ENCODE measurements at regions not wholly inside any gene's neighbourhood (a gene's known extent, or its start where the extent isn't known, plus 50 kb on each side); places are given as distances from the start of the nearest gene placed in this dataset.

GRCh38 chr13:65562305-65562704 lies 1667.8 kb downstream of the PCDH9 start:
- no peak for TF ChIP-seq ZNF274 (IDR thresholded peaks at IDR 0.05; ENCODE audit: low read depth, low read length)
- H3K4me3 ChIP-seq (ENCODE audit: low read length), result no peak overlapping the region

GRCh38 chr13:65560936-65561335 lies 1669.2 kb downstream of the PCDH9 start:
- no peak overlapping the region for H3K4me3 ChIP-seq (ENCODE audit: low read length)
- TF ChIP-seq ZNF274 (IDR thresholded peaks at IDR 0.05; ENCODE audit: low read depth, low read length), result no peak

GRCh38 chr13:65555962-65556361 lies 1674.2 kb downstream of the PCDH9 start:
- H3K4me3 ChIP-seq (ENCODE audit: low read length), result no peak overlapping the region
- TF ChIP-seq ZNF274 (IDR thresholded peaks at IDR 0.05; ENCODE audit: low read depth, low read length), result no peak

- TF ChIP-seq ZNF274 (IDR thresholded peaks at IDR 0.05; ENCODE audit: low read depth, low read length), result no peak
- no peak overlapping the region for H3K4me3 ChIP-seq (ENCODE audit: low read length)
These were observed 1676.9 kb downstream of the PCDH9 start for GRCh38 chr13:65553096-65553727.

GRCh38 chr13:65551208-65551607 lies 1678.9 kb downstream of the PCDH9 start:
- TF ChIP-seq ZNF274 (IDR thresholded peaks at IDR 0.05; ENCODE audit: low read depth, low read length), result no peak
- H3K4me3 ChIP-seq (ENCODE audit: low read length), result no peak overlapping the region

GRCh38 chr13:65540175-65540574 lies 1690.0 kb downstream of the PCDH9 start:
- no peak overlapping the region for H3K4me3 ChIP-seq (ENCODE audit: low read length)
- no peak for TF ChIP-seq ZNF274 (IDR thresholded peaks at IDR 0.05; ENCODE audit: low read depth, low read length)

GRCh38 chr13:65535370-65535769 lies 1694.8 kb downstream of the PCDH9 start:
- no peak overlapping the region for H3K4me3 ChIP-seq (ENCODE audit: low read length)
- no peak for TF ChIP-seq ZNF274 (IDR thresholded peaks at IDR 0.05; ENCODE audit: low read depth, low read length)

GRCh38 chr13:65532231-65532630 lies 1697.9 kb downstream of the PCDH9 start:
- TF ChIP-seq ZNF274 (IDR thresholded peaks at IDR 0.05; ENCODE audit: low read depth, low read length), result no peak
- no peak overlapping the region for H3K4me3 ChIP-seq (ENCODE audit: low read length)

- no peak overlapping the region for H3K4me3 ChIP-seq (ENCODE audit: low read length)
- TF ChIP-seq ZNF274 (IDR thresholded peaks at IDR 0.05; ENCODE audit: low read depth, low read length), result no peak
These were observed 1699.4 kb downstream of the PCDH9 start for GRCh38 chr13:65530688-65531087.

GRCh38 chr13:65529541-65529940 lies 1700.6 kb downstream of the PCDH9 start:
- no peak for TF ChIP-seq ZNF274 (IDR thresholded peaks at IDR 0.05; ENCODE audit: low read depth, low read length)
- no peak overlapping the region for H3K4me3 ChIP-seq (ENCODE audit: low read length)

GRCh38 chr13:65508745-65509144 lies 1721.4 kb downstream of the PCDH9 start:
- no peak for TF ChIP-seq ZNF274 (IDR thresholded peaks at IDR 0.05; ENCODE audit: low read depth, low read length)
- H3K4me3 ChIP-seq (ENCODE audit: low read length), result no peak overlapping the region

- H3K4me3 ChIP-seq (ENCODE audit: low read length), result no peak overlapping the region
These were observed 1721.8 kb downstream of the PCDH9 start for GRCh38 chr13:65508338-65508737.

GRCh38 chr13:65505941-65506340 lies 1724.2 kb downstream of the PCDH9 start:
- no peak for TF ChIP-seq ZNF274 (IDR thresholded peaks at IDR 0.05; ENCODE audit: low read depth, low read length)

More at GRCh38 chr13:65508338-65508737, 1721.8 kb downstream of the PCDH9 start:
- TF ChIP-seq ZNF274 (IDR thresholded peaks at IDR 0.05; ENCODE audit: low read depth, low read length), result no peak

GRCh38 chr13:65504213-65504612 lies 1725.9 kb downstream of the PCDH9 start:
- no peak overlapping the region for H3K4me3 ChIP-seq (ENCODE audit: low read length)
- TF ChIP-seq ZNF274 (IDR thresholded peaks at IDR 0.05; ENCODE audit: low read depth, low read length), result no peak

More at GRCh38 chr13:65505941-65506340, 1724.2 kb downstream of the PCDH9 start:
- H3K4me3 ChIP-seq (ENCODE audit: low read length), result no peak overlapping the region

- no peak overlapping the region for H3K4me3 ChIP-seq (ENCODE audit: low read length)
- TF ChIP-seq ZNF274 (IDR thresholded peaks at IDR 0.05; ENCODE audit: low read depth, low read length), result no peak
These were observed 1729.7 kb downstream of the PCDH9 start for GRCh38 chr13:65500481-65500880.

- no peak for TF ChIP-seq ZNF274 (IDR thresholded peaks at IDR 0.05; ENCODE audit: low read depth, low read length)
- H3K4me3 ChIP-seq (ENCODE audit: low read length), result no peak overlapping the region
These were observed 1730.9 kb downstream of the PCDH9 start for GRCh38 chr13:65499256-65499655.
